ENCODE measurements at regions not wholly inside any gene's neighbourhood (a gene's known extent, or its start where the extent isn't known, plus 50 kb on each side); places are given as distances from the start of the nearest gene placed in this dataset.

DNA sequence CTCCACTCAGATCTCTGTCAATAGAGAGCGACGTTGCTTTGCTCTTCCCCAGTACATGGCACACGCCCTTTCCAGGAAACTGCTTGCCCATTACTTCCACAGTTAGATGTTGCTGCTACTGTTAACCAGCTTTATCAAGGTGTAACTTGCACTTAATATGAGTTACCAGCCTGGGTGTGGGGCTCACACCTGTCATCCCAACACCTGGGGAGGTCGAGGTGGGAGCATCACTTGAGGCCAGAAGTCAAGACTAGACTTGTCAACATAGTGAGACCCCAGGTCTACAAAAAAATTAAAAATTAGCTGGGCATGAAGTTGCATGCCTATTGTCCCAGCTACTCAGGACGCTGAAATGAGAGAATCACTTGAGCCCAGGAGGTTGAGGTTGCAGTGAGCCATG is 177.1 kb upstream of the B3GAT1 start:
- TF ChIP-seq, protein P1, sequence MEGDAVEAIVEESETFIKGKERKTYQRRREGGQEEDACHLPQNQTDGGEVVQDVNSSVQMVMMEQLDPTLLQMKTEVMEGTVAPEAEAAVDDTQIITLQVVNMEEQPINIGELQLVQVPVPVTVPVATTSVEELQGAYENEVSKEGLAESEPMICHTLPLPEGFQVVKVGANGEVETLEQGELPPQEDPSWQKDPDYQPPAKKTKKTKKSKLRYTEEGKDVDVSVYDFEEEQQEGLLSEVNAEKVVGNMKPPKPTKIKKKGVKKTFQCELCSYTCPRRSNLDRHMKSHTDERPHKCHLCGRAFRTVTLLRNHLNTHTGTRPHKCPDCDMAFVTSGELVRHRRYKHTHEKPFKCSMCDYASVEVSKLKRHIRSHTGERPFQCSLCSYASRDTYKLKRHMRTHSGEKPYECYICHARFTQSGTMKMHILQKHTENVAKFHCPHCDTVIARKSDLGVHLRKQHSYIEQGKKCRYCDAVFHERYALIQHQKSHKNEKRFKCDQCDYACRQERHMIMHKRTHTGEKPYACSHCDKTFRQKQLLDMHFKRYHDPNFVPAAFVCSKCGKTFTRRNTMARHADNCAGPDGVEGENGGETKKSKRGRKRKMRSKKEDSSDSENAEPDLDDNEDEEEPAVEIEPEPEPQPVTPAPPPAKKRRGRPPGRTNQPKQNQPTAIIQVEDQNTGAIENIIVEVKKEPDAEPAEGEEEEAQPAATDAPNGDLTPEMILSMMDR (IDR thresholded peaks at IDR 0.05) = no peak
- TF ChIP-seq POLR2A (IDR thresholded peaks at IDR 0.05) = no peak

All from adrenal gland (tissue), 5 donors.